ENCODE measurements at regions not wholly inside any gene's neighbourhood (a gene's known extent, or its start where the extent isn't known, plus 50 kb on each side); places are given as distances from the start of the nearest gene placed in this dataset.

- intact Hi-C loops (cut with DNase I): no loop called here
- Histone ChIP-seq H3K9me3 (no peaks in the 10 kb centered on the region), H3K27me3 (no peaks in the 10 kb centered on the region), H3K36me3 (no peaks in the 10 kb centered on the region), H3K4me1 (no peaks in the 10 kb centered on the region), H3K27ac (no peak overlapping the region), H3K4me3 (no peak overlapping the region)
- TF ChIP-seq POLR2A (IDR thresholded peaks at IDR 0.05) (no peak), CTCF (IDR thresholded peaks at IDR 0.05) (no peak)
- 44% methylated on average over 2 of the region's 3 CpGs for WGBS (ENCODE audit: insufficient coverage, low coverage, low lambda C conversion rate, missing lambda C conversion rate)
- DNase-seq: no peak
- no peak for ATAC-seq
These were observed 719.1 kb upstream of the ANO3 start for GRCh38 chr11:25612806-25613205.

DNA sequence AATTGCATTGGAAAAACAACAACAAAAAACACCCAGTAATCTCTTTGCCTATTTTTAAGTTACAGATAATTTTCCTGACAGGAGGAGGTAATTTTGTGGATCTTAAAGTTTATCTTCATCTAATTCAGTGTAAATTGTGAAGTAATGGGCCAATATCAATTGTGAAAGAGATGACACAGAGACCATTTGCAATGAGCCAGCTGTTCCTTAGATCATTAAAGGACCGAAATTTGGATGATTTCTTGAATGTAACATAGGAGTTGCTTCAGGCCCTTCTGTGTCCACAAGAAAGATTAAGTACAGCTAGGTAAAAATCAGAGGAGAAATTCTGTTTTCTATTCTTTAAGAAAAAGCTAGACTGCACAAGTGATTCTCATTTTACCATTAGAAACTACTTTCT is 718.5 kb upstream of the ANO3 start:
- Histone ChIP-seq H3K27me3 (no peaks in the 10 kb centered on the region), H3K36me3 (no peaks in the 10 kb centered on the region), H3K27ac (no peak overlapping the region), H3K9me3 (no peaks in the 10 kb centered on the region), H3K4me3 (no peak overlapping the region), H3K4me1 (no peaks in the 10 kb centered on the region)
- ATAC-seq (no peak), DNase-seq (no peak)
- TF ChIP-seq CTCF (IDR thresholded peaks at IDR 0.05) (no peak), POLR2A (IDR thresholded peaks at IDR 0.05) (no peak)
- intact Hi-C loops (cut with DNase I): no loop called here
- 22% methylated on average over 1 of the region's 1 CpG for WGBS (ENCODE audit: insufficient coverage, low coverage, low lambda C conversion rate, missing lambda C conversion rate)

- Histone ChIP-seq H3K4me3 (no peak overlapping the region), H3K36me3 (no peaks in the 10 kb centered on the region), H3K27me3 (no peaks in the 10 kb centered on the region), H3K9me3 (no peaks in the 10 kb centered on the region), H3K27ac (no peak overlapping the region), H3K4me1 (no peaks in the 10 kb centered on the region)
- intact Hi-C loops (cut with DNase I): no loop called here
- WGBS (ENCODE audit: insufficient coverage, low coverage, low lambda C conversion rate, missing lambda C conversion rate): 70% methylated on average over 4 of the region's 4 CpGs
- no peak for ATAC-seq
- no peak for DNase-seq
- TF ChIP-seq CTCF (IDR thresholded peaks at IDR 0.05) (no peak), POLR2A (IDR thresholded peaks at IDR 0.05) (no peak)
These were observed 718.1 kb upstream of the ANO3 start for GRCh38 chr11:25613865-25614264.

- H3K27me3 ChIP-seq: no peaks in the 10 kb centered on the region
- H3K27ac ChIP-seq: no peak overlapping the region
- intact Hi-C loops (cut with DNase I): no loop called here
- TF ChIP-seq CTCF (IDR thresholded peaks at IDR 0.05) (no peak), POLR2A (IDR thresholded peaks at IDR 0.05) (no peak)
- no peaks in the 10 kb centered on the region for H3K4me1 ChIP-seq
- no peaks in the 10 kb centered on the region for H3K9me3 ChIP-seq
- 40% methylated on average over 2 of the region's 2 CpGs for WGBS (ENCODE audit: insufficient coverage, low coverage, low lambda C conversion rate, missing lambda C conversion rate)
- DNase-seq (no peak), ATAC-seq (no peak)
- no peaks in the 10 kb centered on the region for H3K36me3 ChIP-seq
- H3K4me3 ChIP-seq: no peak overlapping the region
These were observed 716.9 kb upstream of the ANO3 start for GRCh38 chr11:25615069-25615468.

DNA sequence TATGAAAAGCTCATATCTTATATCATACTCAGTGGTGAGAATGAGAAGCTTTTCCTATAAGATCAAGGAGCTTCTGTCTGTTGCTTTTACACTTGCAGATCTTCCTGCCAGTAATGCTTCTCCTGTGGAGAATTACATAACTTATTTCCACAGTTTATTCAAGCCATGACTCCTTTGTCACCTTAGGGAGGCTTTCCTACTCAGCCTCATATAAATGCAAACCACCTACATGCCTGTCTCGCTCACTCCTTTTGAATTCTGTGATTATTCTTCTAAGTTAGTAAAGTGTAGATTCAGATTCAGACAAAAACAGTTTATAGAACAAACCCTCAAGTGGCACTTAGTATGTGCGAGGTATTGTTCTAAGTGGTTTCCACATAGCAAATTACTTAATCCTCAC is 716.1 kb upstream of the ANO3 start:
- intact Hi-C loops (cut with DNase I): no loop called here

More for the DNA sequence above, 716.1 kb upstream of the ANO3 start:
- TF ChIP-seq POLR2A (IDR thresholded peaks at IDR 0.05): no peak
- TF ChIP-seq CTCF (IDR thresholded peaks at IDR 0.05): no peak
- ATAC-seq (no peak), DNase-seq (no peak)
- Histone ChIP-seq H3K27me3 (no peaks in the 10 kb centered on the region), H3K9me3 (no peaks in the 10 kb centered on the region), H3K4me3 (no peak overlapping the region), H3K27ac (no peak overlapping the region), H3K36me3 (no peaks in the 10 kb centered on the region), H3K4me1 (no peaks in the 10 kb centered on the region)
- WGBS (ENCODE audit: insufficient coverage, low coverage, low lambda C conversion rate, missing lambda C conversion rate): 77% methylated on average over 2 of the region's 2 CpGs
